HL-60/S4 (cell line): ENCODE measurements at regions not wholly inside any gene's neighbourhood (a gene's known extent, or its start where the extent isn't known, plus 50 kb on each side); places are given as distances from the start of the nearest gene placed in this dataset.

ENCODE experiments used
- in situ Hi-C: fragments of 300-500 bp; cut with MboI; formaldehyde crosslinking; loops from 2 replicates; pipeline ENCODE4 v1.14.3; 2022; ENCODE audit warnings: low sequenced_read_pairs

GRCh38 chr20:50415516-50416268 is 94.5 kb upstream of the PTPN1 start:
- in situ Hi-C loops, result no loop called here

GRCh38 chr20:50416269-50417022 is 93.7 kb upstream of the PTPN1 start:
- in situ Hi-C loops, result no loop called here

GRCh38 chr20:50417023-50417329 is 93.2 kb upstream of the PTPN1 start:
- in situ Hi-C loops, result no loop called here

GRCh38 chr20:50417484-50418235 is 92.5 kb upstream of the PTPN1 start:
- in situ Hi-C loops, result no loop called here

GRCh38 chr20:50418890-50419642 is 91.1 kb upstream of the PTPN1 start:
- in situ Hi-C loops, result no loop called here

GRCh38 chr20:50420380-50420779 is 89.8 kb upstream of the PTPN1 start:
- in situ Hi-C loops, result no loop called here

GRCh38 chr20:50421356-50422340 is 88.5 kb upstream of the PTPN1 start:
- in situ Hi-C loops, result no loop called here

GRCh38 chr20:50423758-50424157 is 86.4 kb upstream of the PTPN1 start:
- in situ Hi-C loops, result no loop called here

GRCh38 chr20:50425076-50425475 is 85.1 kb upstream of the PTPN1 start:
- in situ Hi-C loops, result no loop called here

- in situ Hi-C loops, result no loop called here
These were observed 83.1 kb upstream of the PTPN1 start for GRCh38 chr20:50426866-50427718.

- in situ Hi-C loops, result no loop called here
These were observed 82.5 kb upstream of the PTPN1 start for GRCh38 chr20:50427719-50428083.

- in situ Hi-C loops, result no loop called here
These were observed 81.9 kb upstream of the PTPN1 start for GRCh38 chr20:50428097-50428828.

GRCh38 chr20:50429412-50429811 is 80.8 kb upstream of the PTPN1 start:
- in situ Hi-C loops, result no loop called here

- in situ Hi-C loops, result no loop called here
These were observed 79.1 kb upstream of the PTPN1 start for GRCh38 chr20:50431066-50431450.

GRCh38 chr20:50433001-50433761 is 77.0 kb upstream of the PTPN1 start:
- in situ Hi-C loops, result no loop called here

GRCh38 chr20:50434321-50434652 is 75.9 kb upstream of the PTPN1 start:
- in situ Hi-C loops, result no loop called here

GRCh38 chr20:50434653-50435396 is 75.4 kb upstream of the PTPN1 start:
- in situ Hi-C loops, result no loop called here
